ENCODE measurements at regions not wholly inside any gene's neighbourhood (a gene's known extent, or its start where the extent isn't known, plus 50 kb on each side); places are given as distances from the start of the nearest gene placed in this dataset.

- TF ChIP-seq ZNF462 (CRISPR knock-in tag; IDR thresholded peaks at IDR 0.05) (no peak), EZH2 (IDR thresholded peaks at IDR 0.05; ENCODE audit: low read depth, unreplicated experiment) (no peak)
These were observed 165.8 kb downstream of the ZIC4 start (continued) for GRCh38 chr3:147240581-147240980.

GRCh38 chr3:147237991-147238390, 168.4 kb downstream of the ZIC4 start:
- Mint-ChIP-seq H3K4me1 (no peaks in the 10 kb centered on the region), H3K27ac (no peak overlapping the region), H3K27me3 (ENCODE audit: insufficient read depth, low read depth, poor library complexity) (no peaks in the 10 kb centered on the region), H3K9me3 (no peaks in the 10 kb centered on the region), H3K36me3 (ENCODE audit: low read depth) (no peaks in the 10 kb centered on the region), H3K4me3 (no peak overlapping the region)
- Histone ChIP-seq H3K4me1 (ENCODE audit: insufficient read depth) (no peaks in the 10 kb centered on the region), H4K20me1 (replicated peaks; ENCODE audit: insufficient read depth) (no peaks in the 10 kb centered on the region), H3F3A (replicated peaks; ENCODE audit: low read depth) (no peaks in the 10 kb centered on the region), H3K9me2 (ENCODE audit: insufficient read depth) (no peaks in the 10 kb centered on the region), H3K4me2 (no peak overlapping the region), H3K27ac (ENCODE audit: low read depth) (no peak overlapping the region), H3K79me2 (replicated peaks; ENCODE audit: insufficient read depth) (no peaks in the 10 kb centered on the region), H3K4me3 (no peak overlapping the region), H3K36me3 (ENCODE audit: insufficient read depth) (no peaks in the 10 kb centered on the region), H2AFZ (no peak overlapping the region), H3K27me3 (ENCODE audit: insufficient read depth) (no peaks in the 10 kb centered on the region)
- DNase-seq (ENCODE audit: low spot score) (no peak), ATAC-seq (no peak)
- TF ChIP-seq ZNF462 (CRISPR knock-in tag; IDR thresholded peaks at IDR 0.05) (no peak), ZNF331 (CRISPR knock-in tag; IDR thresholded peaks at IDR 0.05; ENCODE audit: low read depth) (no peak), NANOG (IDR thresholded peaks at IDR 0.05; ENCODE audit: borderline replicate concordance) (no peak), EZH2phosphoT487 (IDR thresholded peaks at IDR 0.05; ENCODE audit: unreplicated experiment) (no peak), REST (IDR thresholded peaks at IDR 0.05; ENCODE audit: unreplicated experiment) (no peak)
